IPS-NIHi11 (cell line): ENCODE measurements at regions not wholly inside any gene's neighbourhood (a gene's known extent, or its start where the extent isn't known, plus 50 kb on each side); places are given as distances from the start of the nearest gene placed in this dataset.

ENCODE experiments used
- DNase-seq: peaks from one replicate; pipeline ENCODE4 v3.0.0; 2012; ENCODE audit warnings: mixed read lengths, low spot score

DNA sequence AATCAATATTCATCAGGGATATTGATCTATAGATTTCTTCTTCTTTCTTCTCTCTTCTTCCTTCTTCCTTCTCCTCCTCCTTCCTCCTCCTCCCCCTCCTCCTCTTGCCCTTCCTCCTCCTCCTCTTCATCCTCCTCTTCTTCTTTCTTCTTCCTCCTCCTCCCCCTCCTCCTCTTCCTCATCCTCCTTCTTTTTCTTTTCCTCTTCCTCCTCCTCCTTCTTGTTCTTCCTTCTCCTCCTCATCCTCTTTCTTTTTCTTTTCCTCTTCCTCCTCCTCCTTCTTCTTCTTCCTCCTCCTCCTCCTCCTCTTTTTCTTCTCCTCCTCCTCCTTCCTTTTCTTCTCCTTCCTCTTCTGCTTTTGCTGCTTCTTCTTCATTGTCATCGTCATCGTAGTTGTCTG lies 52.4 kb upstream of the SERINC1 start:
- no peak for DNase-seq

DNA sequence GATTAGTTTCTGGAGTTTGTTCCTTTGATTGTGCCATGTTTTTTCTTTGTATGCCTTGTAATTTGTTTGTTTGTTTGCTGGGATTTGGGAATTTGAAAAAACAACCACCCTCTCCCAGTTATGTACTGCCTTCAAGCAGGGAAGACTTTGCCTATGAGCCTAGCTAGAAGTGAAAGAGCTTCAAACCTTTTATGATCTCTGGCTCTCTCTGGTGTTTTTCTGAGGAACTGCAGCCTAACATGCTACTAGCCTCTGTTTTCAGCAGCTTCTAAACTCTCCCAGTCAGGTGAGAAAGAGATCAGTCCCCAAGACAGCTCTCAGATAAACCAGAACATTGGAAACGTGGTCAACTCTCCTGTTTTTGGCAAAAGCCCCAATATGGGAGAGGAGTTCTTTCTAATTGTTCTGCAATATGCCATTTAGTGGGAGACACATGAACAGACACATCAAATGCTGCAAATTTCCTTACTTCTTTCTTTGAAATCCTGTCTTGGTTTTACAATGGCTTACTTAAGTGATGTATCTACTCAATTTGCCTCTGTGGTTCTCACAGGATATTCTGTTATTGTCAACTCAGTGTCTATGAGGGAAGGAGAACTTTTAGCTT lies 58.9 kb upstream of the SERINC1 start:
- peak; percentile 66 for DNase-seq

GRCh38 chr6:122548281-122548680 lies 61.9 kb upstream of the PKIB start:
- DNase-seq, result no peak

- DNase-seq, result no peak
These were observed 61.4 kb upstream of the PKIB start for GRCh38 chr6:122548820-122549219.

DNA sequence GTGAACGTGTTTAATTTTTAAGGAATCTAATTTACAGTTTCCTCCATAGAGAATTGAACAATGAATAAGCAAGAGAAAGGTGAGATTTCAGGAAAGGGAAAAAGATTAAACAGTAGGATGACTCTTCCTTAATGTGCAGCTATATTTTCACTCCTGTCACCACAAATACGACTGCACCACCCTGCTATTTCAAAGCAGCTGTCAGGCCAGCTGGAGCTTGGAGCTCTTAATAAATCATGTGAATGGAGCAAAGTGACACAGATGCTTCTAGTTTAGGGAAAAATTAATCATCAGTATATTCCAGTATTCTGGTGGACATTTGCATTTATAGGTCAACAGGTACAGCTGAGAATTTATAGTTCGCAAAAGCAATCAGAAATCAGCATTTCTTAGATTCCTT lies 56.5 kb upstream of the PKIB start:
- no peak for DNase-seq

GRCh38 chr6:122555561-122555960 lies 54.6 kb upstream of the PKIB start:
- no peak for DNase-seq

DNA sequence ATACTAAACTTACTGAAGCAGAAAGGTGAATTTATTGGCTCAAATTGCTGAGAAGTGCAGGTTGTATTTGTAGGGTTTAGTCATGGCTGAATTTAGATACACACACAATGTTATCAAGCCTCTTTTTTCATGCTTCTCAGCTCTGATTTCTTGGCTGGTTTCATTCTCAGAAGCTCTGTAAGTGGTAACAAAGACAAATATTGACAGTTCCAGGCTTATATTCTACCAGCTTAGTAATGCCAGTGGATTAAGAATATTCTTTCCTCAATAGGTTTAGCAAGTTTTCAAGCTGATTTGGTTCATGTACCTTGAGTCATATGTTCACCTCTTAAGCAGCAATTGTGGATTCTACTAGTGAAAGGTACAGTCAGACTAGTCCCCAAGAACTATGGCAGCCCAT lies 52.1 kb upstream of the PKIB start:
- no peak for DNase-seq
